ENCODE measurements at regions not wholly inside any gene's neighbourhood (a gene's known extent, or its start where the extent isn't known, plus 50 kb on each side); places are given as distances from the start of the nearest gene placed in this dataset.

GRCh38 chr15:97545799-97546198, 414.7 kb upstream of the ARRDC4 start:
- no peak for DNase-seq

- DNase-seq: no peak
Measured at GRCh38 chr15:97547381-97547780, 413.1 kb upstream of the ARRDC4 start.

- no peak for DNase-seq
Measured at GRCh38 chr15:97561529-97561928, 399.0 kb upstream of the ARRDC4 start.

GRCh38 chr15:97563516-97563915, 397.0 kb upstream of the ARRDC4 start:
- no peak for DNase-seq

- no peak for DNase-seq
Measured at GRCh38 chr15:97566961-97567360, 393.5 kb upstream of the ARRDC4 start.

- no peak for DNase-seq
Measured at GRCh38 chr15:97567411-97567810, 393.1 kb upstream of the ARRDC4 start.

- no peak for DNase-seq
Measured at GRCh38 chr15:97576929-97577645, 383.4 kb upstream of the ARRDC4 start.

GRCh38 chr15:97585408-97585807, 375.1 kb upstream of the ARRDC4 start:
- no peak for DNase-seq

GRCh38 chr15:97592778-97593177, 367.7 kb upstream of the ARRDC4 start:
- no peak for DNase-seq

- no peak for DNase-seq
Measured at GRCh38 chr15:97597801-97598200, 362.7 kb upstream of the ARRDC4 start.

GRCh38 chr15:97598353-97598798, 362.1 kb upstream of the ARRDC4 start:
- peak; percentile 3 for DNase-seq

- no peak for DNase-seq
Measured at GRCh38 chr15:97600190-97600589, 360.3 kb upstream of the ARRDC4 start.

GRCh38 chr15:97604677-97605076, 355.8 kb upstream of the ARRDC4 start:
- no peak for DNase-seq

GRCh38 chr15:97615114-97615513, 345.4 kb upstream of the ARRDC4 start:
- DNase-seq: no peak

- no peak for DNase-seq
Measured at GRCh38 chr15:97623091-97623661, 337.3 kb upstream of the ARRDC4 start.

- DNase-seq: no peak
Measured at GRCh38 chr15:97627634-97628033, 332.9 kb upstream of the ARRDC4 start.

- DNase-seq: no peak
Measured at GRCh38 chr15:97645758-97646157, 314.7 kb upstream of the ARRDC4 start.

- no peak for DNase-seq
Measured at GRCh38 chr15:97648728-97649127, 311.8 kb upstream of the ARRDC4 start.

- no peak for DNase-seq
Measured at GRCh38 chr15:97652041-97652440, 308.5 kb upstream of the ARRDC4 start.

- peak; percentile 47 for DNase-seq
Measured at GRCh38 chr15:97652700-97653167, 307.8 kb upstream of the ARRDC4 start.

- DNase-seq: no peak
Measured at GRCh38 chr15:97653896-97654295, 306.6 kb upstream of the ARRDC4 start.

- DNase-seq: no peak
Measured at GRCh38 chr15:97654481-97655076, 305.9 kb upstream of the ARRDC4 start.

GRCh38 chr15:97661796-97662195, 298.7 kb upstream of the ARRDC4 start:
- no peak for DNase-seq

- no peak for DNase-seq
Measured at GRCh38 chr15:97672586-97672985, 287.9 kb upstream of the ARRDC4 start.
